ENCODE measurements at regions not wholly inside any gene's neighbourhood (a gene's known extent, or its start where the extent isn't known, plus 50 kb on each side); places are given as distances from the start of the nearest gene placed in this dataset.
"Not testable (repeated sequence)": the region's sequence is repeated elsewhere in the genome, so short reads cannot be mapped to it uniquely, and the experiment has no call there.

DNA sequence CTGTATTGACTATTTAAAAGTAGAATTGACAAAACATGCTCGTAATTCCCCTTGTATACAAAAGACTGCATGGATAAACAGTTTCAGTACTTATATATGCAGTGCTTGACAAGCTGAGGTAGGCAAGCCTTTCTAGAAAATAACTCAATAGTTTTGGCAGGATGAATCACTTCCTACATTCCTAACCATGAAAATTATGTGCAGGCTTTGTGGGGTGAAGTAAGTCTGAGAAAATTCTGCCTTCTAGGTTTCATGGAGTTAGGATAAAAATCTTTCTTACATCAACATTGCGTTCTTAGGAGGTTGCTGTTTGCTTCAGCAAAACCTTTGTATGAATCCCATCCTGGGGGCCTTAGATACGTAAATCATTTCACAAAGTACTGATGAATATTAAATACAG is 801.4 kb upstream of the EYS start:
- no peak for DNase-seq

DNA sequence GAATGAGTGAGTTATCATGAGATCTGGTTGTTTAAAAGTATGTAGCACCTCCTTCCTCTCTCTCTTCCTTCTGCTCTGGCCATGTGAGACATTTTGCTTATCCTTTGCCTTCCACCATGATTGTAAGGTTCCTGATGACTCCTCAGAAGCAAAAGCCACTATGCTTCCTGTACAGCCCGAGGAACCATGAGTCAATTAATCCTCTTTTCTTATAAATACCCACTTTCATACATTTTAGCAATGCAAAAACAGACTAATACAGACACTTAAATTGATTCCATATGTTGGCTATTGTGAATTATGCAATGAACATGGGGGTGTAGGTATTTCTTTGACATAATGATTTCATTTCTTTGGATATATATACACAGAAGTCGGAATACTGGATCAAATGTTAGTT is 792.8 kb upstream of the EYS start:
- DNase-seq, result no peak

DNA sequence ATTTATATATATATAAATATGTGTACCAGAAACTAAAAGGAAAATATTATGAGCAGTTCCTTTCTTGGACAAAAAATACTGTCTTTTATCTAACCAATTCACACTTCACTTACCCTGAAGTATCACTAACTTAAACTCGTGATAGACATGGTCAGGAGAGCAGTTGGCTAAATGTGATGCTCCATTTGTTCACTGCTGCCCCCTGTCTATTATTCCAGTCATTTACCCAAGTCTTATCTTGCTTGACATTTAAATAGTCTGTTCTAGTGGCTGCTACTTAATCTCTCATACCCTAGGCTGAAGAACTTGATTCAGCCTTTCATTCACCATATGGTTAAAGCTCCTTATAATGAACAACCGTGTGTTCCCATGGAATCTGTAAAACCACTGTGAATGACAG is 789.6 kb upstream of the EYS start:
- DNase-seq, result no peak

DNA sequence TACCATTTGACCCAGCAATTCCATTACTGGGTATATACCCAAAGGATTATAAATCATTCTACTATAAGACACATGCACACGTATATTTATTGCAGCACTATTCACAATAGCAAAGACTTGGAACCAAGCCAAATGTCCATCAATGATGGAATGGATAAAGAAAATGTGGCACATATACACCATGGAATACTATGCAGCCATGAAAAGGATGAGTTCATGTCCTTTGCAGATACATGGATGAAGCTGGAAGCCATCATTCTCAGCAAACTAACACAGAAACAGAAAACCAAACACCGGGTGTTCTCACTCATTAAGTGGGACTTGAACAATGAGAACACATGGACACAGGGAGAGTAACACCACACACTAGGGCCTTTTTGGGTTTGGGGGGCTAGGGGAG is 787.6 kb upstream of the EYS start:
- not testable (repeated sequence) for DNase-seq

DNA sequence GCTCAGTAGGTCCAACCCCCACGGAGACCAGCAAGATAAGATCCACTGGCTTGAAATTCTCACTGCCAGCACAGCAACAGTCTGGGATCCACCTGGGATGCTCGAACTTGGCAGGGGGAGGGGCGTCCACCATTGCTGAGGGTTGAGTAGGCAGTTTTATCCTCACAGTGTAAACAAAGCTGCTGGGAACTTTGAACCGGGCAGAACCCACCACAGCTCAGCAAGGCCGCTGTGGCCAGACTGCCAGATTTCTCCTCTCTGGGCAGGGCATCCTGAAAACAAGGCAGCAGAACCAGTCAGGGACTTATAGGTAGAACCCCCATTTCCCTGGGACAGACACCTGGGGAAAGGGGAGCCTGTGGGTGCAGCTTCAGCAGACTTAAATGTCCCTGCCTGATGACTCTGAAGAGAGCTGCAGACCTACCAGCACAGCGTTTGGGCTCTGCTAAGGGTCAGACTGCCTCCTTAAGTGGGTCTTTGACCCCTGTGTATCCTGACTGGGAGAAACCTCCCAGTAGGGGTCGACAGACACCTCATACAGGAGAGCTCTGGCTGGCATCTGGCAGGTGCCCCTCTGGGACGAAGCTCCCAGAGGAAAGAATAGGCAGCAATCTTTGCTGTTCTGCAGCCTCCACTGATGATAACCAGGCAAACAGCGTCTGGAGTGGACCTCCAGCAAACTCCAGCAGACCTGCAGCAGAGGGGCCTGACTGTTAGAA is 782.4 kb upstream of the EYS start:
- DNase-seq, result no peak

DNA sequence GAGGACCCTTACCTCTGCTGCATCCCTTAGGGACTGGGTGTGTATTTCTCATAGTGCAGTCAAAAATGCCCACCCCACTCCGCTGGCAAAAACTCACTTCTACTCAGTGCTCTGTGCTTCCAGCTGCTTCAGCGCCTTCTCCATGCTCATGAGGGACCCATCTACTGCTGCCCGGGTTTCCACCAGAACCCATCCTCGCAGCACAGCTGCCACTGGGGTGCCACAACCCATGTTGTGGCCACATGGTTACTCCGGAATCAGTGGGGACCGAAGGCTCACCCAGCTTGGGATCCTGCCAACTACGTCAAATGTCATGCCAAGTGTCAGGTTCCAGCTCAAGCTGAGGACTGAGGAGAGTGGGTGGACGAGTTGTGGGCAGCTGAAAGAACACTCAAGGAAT is 774.2 kb upstream of the EYS start:
- DNase-seq, result no peak

DNA sequence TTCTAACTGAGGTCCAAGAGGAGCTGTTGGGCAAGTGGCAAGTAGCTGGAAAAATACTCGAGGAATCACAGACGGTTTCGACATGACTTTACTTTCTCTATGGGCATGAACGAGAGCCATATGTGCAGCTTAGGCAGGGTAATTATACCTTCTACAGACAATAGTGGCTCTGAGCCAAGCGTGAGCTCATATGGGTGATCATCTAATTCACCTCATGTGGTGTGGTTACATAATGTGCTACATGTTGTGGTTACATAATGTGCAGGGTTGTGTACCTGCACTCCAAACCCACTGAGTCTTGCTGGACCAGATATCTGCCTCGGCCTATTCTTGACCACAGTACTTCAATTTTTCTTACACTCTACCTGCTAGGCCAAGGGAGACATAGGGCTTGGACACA is 771.7 kb upstream of the EYS start:
- no peak for DNase-seq

DNA sequence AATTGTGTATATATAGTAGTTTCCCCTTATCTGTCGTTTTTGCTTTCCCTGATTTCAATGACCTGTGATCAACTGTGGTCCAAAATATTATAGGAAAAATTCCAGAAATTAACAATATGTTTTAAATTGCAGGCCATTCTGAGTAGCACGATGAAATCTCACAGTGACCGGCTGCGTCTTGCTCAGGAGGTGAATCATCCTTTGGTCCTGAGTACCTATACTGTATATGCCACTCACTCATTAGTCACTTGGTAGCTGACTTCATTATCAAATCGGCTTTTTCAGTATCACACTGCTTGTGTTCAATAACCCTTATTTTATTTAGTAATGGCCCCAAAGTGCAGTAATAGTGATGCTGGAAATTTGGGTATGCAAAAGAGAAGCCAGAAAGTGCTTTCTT is 728.3 kb upstream of the EYS start:
- DNase-seq, result no peak

DNA sequence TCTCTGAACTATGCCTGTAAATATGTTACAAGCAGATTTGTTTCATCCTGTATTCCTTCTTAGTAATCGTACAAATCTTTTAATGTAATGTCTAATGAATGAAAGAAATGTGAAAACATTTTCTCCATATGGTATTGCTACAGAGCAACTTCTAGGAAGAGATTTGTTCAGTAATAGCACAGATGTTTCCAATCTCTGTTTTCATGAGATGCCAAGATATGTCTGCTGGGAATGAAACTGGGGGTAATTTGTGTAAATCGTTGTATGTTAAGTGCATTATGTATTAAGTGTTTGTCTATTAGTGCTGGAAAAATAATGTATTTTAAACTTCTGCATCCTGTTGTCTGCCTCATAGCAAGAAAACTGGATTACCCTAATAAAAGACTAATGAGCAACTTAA is 722.2 kb upstream of the EYS start:
- DNase-seq, result no peak

DNA sequence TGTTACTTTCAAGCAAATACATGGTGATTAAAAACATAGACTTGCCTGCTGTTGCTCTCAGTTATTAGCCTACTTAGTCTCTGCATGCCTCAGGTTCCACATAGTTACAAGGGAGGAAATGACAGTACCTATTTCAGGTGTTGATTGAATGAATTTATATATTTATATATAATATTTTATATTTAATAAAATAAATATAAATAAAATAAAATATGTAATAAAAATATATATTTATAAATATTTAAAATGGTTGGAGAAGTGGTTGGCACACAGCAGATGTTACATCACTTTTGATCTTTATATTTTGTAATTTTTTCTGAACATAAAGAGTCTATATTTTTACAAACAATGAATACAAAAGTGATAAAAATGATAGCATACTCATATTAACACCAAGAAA is 716.0 kb upstream of the EYS start:
- no peak for DNase-seq

DNA sequence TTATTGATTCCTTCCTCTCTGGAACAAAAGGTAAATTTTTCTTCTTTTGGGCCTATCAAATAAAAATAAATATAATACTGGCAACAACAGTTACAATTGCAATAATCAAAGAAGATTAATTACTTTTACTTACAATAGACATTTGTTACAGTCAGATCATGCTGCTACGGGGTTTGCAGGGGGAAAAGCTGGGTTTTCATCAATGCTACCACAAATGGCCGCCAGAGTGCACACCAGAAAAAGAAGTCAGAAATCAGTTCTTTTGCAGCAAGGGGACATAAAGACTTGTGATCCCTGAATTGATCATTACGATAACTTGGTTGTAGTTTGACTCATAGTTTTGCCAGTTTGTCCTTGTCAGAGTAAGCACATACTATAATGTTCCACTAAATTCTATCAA is 714.5 kb upstream of the EYS start:
- DNase-seq, result no peak

DNA sequence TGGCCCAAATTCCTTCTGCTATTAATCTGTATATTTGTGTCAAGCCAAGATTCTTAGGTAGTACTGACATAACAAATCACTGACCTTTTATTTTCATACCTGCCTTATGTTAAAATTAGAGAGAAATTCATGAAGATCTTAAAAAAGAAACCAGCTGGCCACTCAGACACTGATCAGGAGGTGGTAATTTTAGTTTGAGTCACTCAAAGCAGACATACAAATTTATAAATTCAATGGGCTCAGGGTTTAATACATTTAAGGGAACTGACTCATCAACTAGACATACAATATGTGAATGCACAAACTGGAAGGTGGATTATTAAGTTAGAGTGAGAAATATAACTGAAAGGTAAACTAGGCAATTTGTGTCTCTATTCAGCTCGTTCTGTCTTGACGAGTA is 711.9 kb upstream of the EYS start:
- DNase-seq, result no peak

DNA sequence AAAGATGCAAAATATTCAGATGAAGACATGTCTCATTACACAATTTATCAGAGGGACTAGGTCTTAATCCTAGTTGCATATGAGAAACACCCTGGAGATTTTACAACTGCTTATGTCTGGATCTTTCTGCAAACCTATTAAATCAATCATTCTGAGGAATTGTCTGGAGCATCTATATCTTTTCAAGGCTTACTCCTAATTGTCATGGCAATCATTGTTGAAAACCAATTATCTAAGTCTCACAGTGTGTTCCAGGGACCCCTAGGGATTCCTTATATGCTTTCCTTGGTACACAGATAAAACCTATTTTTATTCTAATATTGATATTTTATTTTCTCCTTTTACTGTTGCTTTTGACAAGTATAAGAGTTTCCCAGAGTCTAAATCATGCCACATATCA is 696.9 kb upstream of the EYS start:
- DNase-seq, result no peak

DNA sequence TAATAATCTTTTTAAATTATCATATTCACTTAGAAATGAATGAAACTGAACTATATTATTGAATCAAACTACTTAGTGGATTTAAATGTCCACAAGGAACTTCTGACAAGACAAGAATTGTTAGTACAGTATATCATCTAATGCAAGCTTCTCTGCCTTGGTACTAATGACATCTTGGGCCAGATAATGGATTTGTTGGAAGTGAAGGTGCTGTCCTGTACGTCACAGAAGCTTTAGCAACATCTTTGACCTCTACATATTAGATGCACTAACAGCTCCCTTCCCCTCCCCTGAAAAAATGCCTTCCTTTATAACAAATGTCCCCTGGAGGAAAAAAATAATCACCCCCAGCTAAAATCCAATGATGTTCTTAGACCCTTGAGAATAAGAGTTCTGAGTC is 695.8 kb upstream of the EYS start:
- no peak for DNase-seq

DNA sequence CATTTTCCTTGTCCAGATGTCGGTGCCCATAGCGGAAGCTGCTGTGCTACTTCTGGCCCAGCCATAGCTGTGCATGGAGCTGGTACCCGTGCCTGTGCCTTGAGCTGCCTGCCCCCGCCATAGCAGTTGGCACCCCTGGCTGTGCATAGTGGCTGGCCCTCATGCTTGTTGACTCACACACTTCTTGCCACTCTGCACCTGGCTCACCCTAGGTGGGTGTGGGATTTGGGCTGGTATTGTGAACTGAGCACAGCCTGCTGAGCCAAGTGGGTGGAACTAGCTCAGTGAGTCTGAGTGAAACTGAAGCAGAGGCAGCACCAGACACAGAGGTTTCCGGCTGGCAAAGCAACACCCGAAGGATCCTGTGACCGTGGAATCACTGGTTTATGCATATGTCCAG is 689.5 kb upstream of the EYS start:
- DNase-seq, result no peak

DNA sequence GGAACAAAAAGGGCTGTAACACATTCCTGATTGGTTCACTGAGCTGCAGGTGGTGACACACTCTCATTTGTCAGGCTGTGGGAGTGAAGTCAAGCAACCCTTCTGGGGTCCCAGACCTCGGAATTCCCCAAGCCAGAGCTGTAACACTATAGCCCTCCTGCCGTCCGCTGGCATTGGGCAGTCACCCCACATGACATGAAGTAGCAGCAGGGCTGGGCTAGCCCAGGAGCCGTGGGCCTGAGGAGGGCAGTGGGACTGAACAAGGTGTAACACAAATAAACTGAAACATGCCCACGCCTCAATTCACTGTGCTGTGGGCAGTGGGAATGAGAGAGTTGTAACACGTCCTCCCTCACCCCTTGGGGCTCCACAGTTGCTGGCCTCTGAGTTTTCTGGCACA is 689.1 kb upstream of the EYS start:
- no peak for DNase-seq

DNA sequence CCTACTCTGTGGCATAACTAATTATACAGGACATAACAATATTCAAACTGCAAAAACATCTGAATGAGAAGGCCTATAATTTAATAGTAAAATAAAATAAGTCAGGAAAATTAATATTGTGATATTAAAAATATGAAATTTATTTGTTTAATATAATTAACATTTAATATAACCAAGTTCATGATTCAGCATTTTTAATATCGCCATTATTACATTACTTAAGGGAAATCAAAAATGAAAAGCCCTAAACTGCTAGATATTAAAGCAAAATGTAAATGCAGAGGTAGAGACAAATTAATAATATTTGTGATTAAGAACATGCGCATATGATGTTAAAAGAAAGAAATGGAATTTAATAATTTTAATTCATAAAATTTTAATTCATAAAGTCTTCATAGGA is 683.4 kb upstream of the EYS start:
- DNase-seq, result no peak

DNA sequence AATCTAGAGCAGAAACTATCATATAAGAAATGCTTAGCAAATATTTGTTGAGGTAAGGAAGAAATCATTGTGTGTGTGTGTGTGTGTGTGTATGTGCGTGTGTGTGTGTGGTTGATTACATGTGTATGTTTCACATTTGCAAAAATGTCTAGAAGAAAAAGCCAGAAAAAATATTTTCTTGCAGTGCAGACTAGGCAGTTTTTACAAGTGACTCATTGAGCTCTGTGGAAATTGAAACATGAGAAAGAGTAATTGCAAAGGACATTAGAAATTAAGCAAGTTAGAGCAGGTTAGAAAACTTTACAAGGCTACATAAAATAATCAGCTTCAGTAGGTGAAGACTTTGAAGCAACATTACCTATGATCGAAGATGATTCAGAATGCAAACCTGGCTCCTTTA is 669.0 kb upstream of the EYS start:
- DNase-seq, result no peak

DNA sequence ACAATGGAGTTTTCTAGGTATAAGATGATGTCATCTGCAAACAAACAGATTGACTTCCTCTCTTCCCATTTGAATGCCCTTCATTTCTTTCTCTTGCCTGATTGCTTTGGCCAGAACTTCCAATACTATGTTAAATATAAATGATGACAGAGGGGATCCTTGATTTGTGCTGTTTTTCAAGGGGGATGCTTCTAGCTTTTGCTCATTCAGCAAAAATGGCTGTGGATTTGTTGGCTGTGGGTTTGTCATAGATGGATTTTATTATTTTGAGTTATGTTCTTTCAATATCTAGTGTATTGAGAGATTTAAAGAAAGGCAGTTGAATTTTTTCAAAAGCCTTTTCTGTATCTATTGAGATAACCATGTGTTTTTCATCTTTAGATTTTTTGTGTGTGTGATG is 662.4 kb upstream of the EYS start:
- DNase-seq, result no peak

DNA sequence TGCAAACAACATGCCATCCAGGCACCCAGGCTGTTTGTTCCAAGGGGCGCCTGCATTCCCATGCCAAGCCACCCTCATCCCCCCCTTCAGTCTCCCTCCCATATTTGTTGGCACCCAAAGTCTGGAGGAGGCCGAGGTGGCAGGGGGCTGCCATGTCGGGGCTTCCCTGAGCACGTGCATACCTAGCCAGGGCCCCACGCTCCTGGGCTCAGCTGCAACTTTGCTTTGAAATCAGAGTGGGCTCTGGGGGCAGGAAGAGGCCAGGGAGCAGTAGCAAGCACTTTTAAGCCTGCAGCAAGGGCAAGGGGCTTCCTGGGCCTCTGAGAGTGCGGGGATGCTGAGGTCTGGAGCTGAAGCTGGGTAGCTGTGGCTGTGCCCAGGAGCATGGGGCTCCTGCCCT is 655.9 kb upstream of the EYS start:
- DNase-seq, result no peak

DNA sequence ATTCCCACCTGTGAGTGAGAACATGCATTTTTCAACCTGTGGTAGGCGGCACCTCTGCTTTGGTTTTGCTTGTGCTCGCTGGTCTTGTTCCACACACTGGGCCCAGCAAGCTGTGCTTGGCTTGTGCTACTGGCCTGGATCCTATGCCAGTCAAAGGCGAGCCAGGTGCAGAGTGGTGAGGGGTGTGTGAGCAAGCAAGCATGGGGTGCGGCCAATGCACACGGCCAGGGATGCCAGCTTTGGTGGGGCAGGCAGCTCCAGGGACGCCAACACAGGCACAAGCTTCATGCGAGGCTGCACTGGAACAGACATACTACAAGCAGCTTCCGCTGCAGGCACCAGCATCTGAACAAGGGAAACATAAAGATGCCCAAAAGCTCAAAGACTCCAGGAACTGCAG is 654.9 kb upstream of the EYS start:
- no peak for DNase-seq

DNA sequence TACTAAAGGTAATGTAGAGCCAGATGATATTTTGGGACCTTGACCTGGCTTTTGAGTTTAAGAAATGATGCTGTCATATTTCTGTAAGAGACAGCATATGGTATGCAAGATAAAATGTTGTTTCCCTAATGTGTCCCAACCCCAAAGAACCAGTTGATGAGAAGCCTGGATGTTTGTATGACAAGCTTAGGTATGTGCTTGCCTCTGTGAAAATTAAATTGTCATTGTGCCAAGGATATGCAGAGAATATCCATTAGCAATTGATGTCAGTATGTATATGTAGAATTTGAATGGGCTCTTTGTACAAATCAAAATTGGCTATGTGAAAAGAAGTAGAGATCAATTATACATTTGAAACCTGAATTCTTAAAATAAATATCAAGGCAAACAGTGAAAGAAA is 650.8 kb upstream of the EYS start:
- no peak for DNase-seq

DNA sequence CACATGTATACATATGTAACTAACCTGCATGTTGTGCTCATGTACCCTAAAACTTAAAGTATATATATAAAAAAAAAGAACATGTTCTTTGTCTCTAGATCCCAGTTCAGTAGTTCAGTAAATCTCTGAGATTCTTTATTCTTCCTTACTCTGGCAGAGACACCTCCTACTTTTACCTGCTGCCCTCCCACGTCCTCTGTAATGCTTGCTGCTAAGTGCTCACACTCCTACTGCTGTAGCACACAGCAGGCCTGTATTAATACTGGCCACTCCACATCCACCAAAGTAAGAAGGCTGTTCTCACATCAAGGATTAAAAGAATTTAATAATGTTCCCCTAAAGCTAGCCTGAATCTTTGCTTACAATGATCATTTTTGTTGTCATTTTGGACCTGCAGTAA is 648.4 kb upstream of the EYS start:
- DNase-seq, result no peak

DNA sequence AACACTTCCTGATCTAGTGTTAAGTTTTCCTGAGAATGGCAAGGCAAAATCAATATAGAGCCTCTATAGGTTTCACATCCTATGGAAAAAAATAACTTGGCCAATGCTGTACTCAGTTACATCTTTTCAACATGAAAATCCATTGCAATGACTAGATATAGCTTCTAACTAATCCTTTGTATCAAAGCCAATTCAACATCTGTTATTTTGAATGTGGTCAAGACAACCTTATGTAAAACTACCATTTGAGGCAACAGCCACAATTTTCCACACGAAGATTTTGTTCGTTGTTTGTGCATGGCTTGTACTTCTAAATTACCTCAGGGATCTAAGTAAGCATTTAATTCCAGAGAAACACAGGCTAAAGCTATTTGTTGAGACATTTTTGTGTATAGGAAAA is 637.8 kb upstream of the EYS start:
- DNase-seq, result no peak

DNA sequence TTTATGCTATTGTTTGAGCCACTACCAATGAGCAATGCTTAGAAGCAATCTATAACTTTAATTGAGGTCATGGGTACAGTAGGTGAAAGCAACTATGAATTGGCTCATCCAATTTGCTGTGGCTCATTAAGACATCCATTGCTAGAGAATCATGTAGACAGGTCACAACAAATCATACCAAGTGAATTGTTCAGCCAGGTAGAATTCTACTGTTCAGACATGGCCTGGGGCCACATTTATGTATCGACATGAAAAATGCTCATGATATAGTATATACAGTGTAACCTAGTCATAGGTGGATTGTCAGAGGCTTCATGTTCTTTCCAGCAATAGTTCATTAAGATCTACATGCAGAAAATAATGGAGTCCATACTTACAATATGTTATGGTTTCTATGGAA is 633.7 kb upstream of the EYS start:
- no peak for DNase-seq

DNA sequence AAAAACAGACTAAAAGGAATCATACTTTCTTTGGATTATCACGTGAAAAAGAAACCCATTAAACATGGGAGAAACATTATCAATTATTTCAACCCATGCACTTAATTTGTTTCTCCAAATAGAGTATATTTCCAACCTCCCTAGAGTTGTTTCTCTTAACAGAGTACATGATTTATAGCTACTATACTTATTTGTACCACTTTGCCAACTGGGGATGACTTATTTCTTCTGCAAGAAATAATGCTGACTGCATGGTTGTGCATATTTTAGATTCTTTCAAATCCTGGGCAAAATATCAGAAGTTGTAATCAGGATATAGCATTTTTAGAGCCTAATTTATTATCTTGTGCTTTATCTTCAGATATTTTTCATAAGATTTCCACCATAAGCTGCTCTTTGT is 629.1 kb upstream of the EYS start:
- no peak for DNase-seq

Measured in activated T-cell treated with anti-CD3 and anti-CD28 coated beads, Interleukin-2, amount 50 U/mL, for 1 hour (primary cell).